ENCODE measurements at regions not wholly inside any gene's neighbourhood (a gene's known extent, or its start where the extent isn't known, plus 50 kb on each side); places are given as distances from the start of the nearest gene placed in this dataset.

DNA sequence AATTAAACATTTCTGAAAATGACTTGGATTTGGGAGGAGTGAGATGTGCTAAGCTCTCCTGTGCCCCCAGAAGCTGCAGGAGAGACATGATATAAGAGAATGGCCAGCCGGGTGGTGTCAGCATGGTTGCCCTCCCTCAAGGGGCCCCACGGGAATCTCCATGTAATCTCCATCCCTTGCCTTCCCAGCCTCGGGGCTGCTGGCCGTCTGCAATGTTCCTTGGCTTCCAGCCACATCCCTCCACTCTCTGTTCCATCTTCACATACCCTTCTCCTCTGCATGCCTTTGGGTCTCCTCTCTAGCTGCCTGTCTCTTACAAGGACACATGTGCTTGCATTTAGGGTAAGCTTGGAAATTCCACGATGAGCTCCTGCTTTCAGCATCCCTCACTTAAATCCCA, 172.0 kb downstream of the TSHZ3 start:
- TF ChIP-seq, protein P1, sequence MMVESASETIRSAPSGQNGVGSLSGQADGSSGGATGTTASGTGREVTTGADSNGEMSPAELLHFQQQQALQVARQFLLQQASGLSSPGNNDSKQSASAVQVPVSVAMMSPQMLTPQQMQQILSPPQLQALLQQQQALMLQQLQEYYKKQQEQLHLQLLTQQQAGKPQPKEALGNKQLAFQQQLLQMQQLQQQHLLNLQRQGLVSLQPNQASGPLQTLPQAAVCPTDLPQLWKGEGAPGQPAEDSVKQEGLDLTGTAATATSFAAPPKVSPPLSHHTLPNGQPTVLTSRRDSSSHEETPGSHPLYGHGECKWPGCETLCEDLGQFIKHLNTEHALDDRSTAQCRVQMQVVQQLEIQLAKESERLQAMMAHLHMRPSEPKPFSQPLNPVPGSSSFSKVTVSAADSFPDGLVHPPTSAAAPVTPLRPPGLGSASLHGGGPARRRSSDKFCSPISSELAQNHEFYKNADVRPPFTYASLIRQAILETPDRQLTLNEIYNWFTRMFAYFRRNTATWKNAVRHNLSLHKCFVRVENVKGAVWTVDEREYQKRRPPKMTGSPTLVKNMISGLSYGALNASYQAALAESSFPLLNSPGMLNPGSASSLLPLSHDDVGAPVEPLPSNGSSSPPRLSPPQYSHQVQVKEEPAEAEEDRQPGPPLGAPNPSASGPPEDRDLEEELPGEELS (CRISPR knock-in tag; IDR thresholded peaks at IDR 0.05) = no peak
- TF ChIP-seq, protein P2, sequence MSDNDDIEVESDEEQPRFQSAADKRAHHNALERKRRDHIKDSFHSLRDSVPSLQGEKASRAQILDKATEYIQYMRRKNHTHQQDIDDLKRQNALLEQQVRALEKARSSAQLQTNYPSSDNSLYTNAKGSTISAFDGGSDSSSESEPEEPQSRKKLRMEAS (CRISPR knock-in tag; IDR thresholded peaks at IDR 0.05) = no peak
- no peak for TF ChIP-seq ZNF138 (CRISPR knock-in tag; conservative IDR thresholded peaks at IDR 0.05)
- no peak for TF ChIP-seq TP53 (CRISPR knock-in tag; IDR thresholded peaks at IDR 0.05)
- TF ChIP-seq, protein P3, sequence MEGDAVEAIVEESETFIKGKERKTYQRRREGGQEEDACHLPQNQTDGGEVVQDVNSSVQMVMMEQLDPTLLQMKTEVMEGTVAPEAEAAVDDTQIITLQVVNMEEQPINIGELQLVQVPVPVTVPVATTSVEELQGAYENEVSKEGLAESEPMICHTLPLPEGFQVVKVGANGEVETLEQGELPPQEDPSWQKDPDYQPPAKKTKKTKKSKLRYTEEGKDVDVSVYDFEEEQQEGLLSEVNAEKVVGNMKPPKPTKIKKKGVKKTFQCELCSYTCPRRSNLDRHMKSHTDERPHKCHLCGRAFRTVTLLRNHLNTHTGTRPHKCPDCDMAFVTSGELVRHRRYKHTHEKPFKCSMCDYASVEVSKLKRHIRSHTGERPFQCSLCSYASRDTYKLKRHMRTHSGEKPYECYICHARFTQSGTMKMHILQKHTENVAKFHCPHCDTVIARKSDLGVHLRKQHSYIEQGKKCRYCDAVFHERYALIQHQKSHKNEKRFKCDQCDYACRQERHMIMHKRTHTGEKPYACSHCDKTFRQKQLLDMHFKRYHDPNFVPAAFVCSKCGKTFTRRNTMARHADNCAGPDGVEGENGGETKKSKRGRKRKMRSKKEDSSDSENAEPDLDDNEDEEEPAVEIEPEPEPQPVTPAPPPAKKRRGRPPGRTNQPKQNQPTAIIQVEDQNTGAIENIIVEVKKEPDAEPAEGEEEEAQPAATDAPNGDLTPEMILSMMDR (IDR thresholded peaks at IDR 0.05) = no peak
- TF ChIP-seq IRF1 (CRISPR knock-in tag; IDR thresholded peaks at IDR 0.05) = no peak
